Neutrophil (primary cell): ENCODE measurements at regions not wholly inside any gene's neighbourhood (a gene's known extent, or its start where the extent isn't known, plus 50 kb on each side); places are given as distances from the start of the nearest gene placed in this dataset.

Experiments
- H3K27ac ChIP-seq: fragments of 200-600 bp; sonication (generic); 2 replicates; pipeline ENCODE4 v1.5.1; 2016; ENCODE audit warnings: mild to moderate bottlenecking, moderate library complexity
- H3K27me3 ChIP-seq: fragments of 200-600 bp; sonication (generic); 2 replicates; pipeline ENCODE4 v1.6.0; 2016; ENCODE audit warnings: mild to moderate bottlenecking
- H3K36me3 ChIP-seq: fragments of 200-600 bp; sonication (generic); 2 replicates; pipeline ENCODE4 v1.5.1; 2017
- H3K4me1 ChIP-seq, 2 experiments: fragments of 200-600 bp in 1 of 2; sonication (generic) in 1 of 2; 1 replicate in 1 of 2; 2 replicates in 1 of 2; pipeline versions ENCODE4 v1.5.1 to v1.6.1; 2013 to 2016; ENCODE audit warnings: low read depth in 1 of 2, low read length in 1 of 2, mild to moderate bottlenecking in 1 of 2, moderate library complexity in 1 of 2; ENCODE audit not compliant: control insufficient read depth in 1 of 2, insufficient read depth in 1 of 2
- H3K4me3 ChIP-seq, 2 experiments: fragments of 200-600 bp in 1 of 2; sonication (generic) in 1 of 2; 1 replicate in 1 of 2; 2 replicates in 1 of 2; pipeline ENCODE4 v1.5.1; 2013 to 2016; ENCODE audit warnings: low read depth in 1 of 2, low read length in 1 of 2, mild to moderate bottlenecking in 1 of 2, moderate library complexity in 1 of 2
- H3K9me3 ChIP-seq: fragments of 200-600 bp; sonication (generic); 2 replicates; pipeline ENCODE4 v1.5.1; 2016
- CTCF ChIP-seq: fragments of 200-600 bp; sonication (generic); IDR thresholded peaks from 2 replicates; pipeline ENCODE4 v1.5.1; 2016; ENCODE audit warnings: antibody characterized with exemption

GRCh38 chr18:78565240-78565639, 414.4 kb upstream of the SALL3 start:
- no peak overlapping the region for H3K4me3 ChIP-seq
- TF ChIP-seq CTCF, result no peak
- no peaks in the 10 kb centered on the region for H3K9me3 ChIP-seq
- H3K36me3 ChIP-seq, result no peaks in the 10 kb centered on the region
- no peaks in the 10 kb centered on the region for H3K4me1 ChIP-seq
- no peak overlapping the region for H3K27ac ChIP-seq
- no peaks in the 10 kb centered on the region for H3K27me3 ChIP-seq

GRCh38 chr18:78566065-78566464, 413.6 kb upstream of the SALL3 start:
- TF ChIP-seq CTCF, result no peak
- Histone ChIP-seq H3K27ac (no peak overlapping the region), H3K4me1 (no peaks in the 10 kb centered on the region), H3K27me3 (no peaks in the 10 kb centered on the region), H3K4me3 (no peak overlapping the region), H3K36me3 (no peaks in the 10 kb centered on the region), H3K9me3 (no peaks in the 10 kb centered on the region)

- no peak for TF ChIP-seq CTCF
- H3K27me3 ChIP-seq, result no peaks in the 10 kb centered on the region
- H3K4me1 ChIP-seq, result no peaks in the 10 kb centered on the region
- H3K36me3 ChIP-seq, result no peaks in the 10 kb centered on the region
- H3K27ac ChIP-seq, result no peak overlapping the region
- H3K4me3 ChIP-seq, result no peak overlapping the region
- no peaks in the 10 kb centered on the region for H3K9me3 ChIP-seq
Observed at GRCh38 chr18:78566720-78567119, 412.9 kb upstream of the SALL3 start.

GRCh38 chr18:78571063-78571785, 408.4 kb upstream of the SALL3 start:
- H3K27ac ChIP-seq, result no peak overlapping the region
- H3K36me3 ChIP-seq, result no peaks in the 10 kb centered on the region
- no peaks in the 10 kb centered on the region for H3K4me1 ChIP-seq
- no peaks in the 10 kb centered on the region for H3K27me3 ChIP-seq
- no peak for TF ChIP-seq CTCF
- H3K4me3 ChIP-seq, result no peak overlapping the region
- peaks cover 5% of the 10 kb centered on the region for H3K9me3 ChIP-seq

- H3K27ac ChIP-seq, result no peak overlapping the region
- H3K27me3 ChIP-seq, result no peaks in the 10 kb centered on the region
- TF ChIP-seq CTCF, result no peak
- no peaks in the 10 kb centered on the region for H3K36me3 ChIP-seq
- H3K9me3 ChIP-seq, result peaks cover 5% of the 10 kb centered on the region
- H3K4me3 ChIP-seq, result no peak overlapping the region
- H3K4me1 ChIP-seq, result no peaks in the 10 kb centered on the region
Observed at GRCh38 chr18:78571831-78572347, 407.7 kb upstream of the SALL3 start.
